RWPE1 (cell line): ENCODE measurements at regions not wholly inside any gene's neighbourhood (a gene's known extent, or its start where the extent isn't known, plus 50 kb on each side); places are given as distances from the start of the nearest gene placed in this dataset.

Source experiments
- CTCF ChIA-PET: fragments of 350-600 bp; sonication (Branson Sonifier 250); formaldehyde crosslinking; extraction: SDS; loops from one replicate; lab custom pipeline; 2021; lab: Yijun Ruan, JAX
- POLR2A ChIA-PET: fragments of 400-600 bp; formaldehyde crosslinking; extraction: SDS; loops from one replicate; lab custom pipeline; 2020; ENCODE audit warnings: antibody characterized with exemption; ENCODE audit not compliant: low non-redundant PET; lab: Yijun Ruan, JAX
- DNase-seq: peaks from one replicate; pipeline ENCODE4 v3.0.0; 2012; ENCODE audit warnings: low spot score
- H3K27ac ChIP-seq: fragments of 450-650 bp; 2 replicates; pipeline ENCODE4 v1.5.1; 2017
- TF ChIP-seq, protein P1 (sequence below): fragments of 450-650 bp; conservative IDR thresholded peaks from 2 replicates; pipeline ENCODE4 v1.5.1; 2017; ENCODE audit warnings: low read depth, mild to moderate bottlenecking

DNA sequence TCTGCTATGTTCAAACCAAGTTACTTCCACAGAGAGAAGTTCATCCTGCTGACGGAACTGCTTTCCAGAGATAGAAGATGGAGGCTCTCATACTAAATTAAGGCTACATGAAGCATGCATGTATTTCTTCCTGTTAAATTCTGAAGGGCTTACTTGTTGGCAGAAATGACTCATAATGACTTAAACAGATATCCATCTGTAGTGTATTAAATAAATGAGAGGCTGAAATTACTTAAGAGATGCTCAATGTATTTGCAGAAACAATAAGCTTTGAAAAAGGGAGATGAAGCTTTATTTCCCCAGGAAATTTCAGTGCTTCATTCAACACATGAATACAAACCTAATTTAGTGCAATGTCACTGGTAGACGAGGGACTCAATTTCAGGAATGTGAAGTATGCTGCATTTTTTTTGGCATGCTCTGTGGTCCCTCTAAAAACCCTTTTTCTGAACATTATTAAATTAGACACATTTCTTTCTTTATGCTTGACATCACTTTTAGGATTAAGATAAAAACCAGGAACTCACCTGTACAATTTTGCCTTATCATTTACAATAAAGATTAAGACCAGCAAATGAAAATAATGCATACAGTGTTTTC is 759.1 kb upstream of the POU3F4 start:
- H3K27ac ChIP-seq = no peak overlapping the region
- ChIA-PET CTCF (no interaction called here), POLR2A (no interaction called here)
- TF ChIP-seq, protein P1, sequence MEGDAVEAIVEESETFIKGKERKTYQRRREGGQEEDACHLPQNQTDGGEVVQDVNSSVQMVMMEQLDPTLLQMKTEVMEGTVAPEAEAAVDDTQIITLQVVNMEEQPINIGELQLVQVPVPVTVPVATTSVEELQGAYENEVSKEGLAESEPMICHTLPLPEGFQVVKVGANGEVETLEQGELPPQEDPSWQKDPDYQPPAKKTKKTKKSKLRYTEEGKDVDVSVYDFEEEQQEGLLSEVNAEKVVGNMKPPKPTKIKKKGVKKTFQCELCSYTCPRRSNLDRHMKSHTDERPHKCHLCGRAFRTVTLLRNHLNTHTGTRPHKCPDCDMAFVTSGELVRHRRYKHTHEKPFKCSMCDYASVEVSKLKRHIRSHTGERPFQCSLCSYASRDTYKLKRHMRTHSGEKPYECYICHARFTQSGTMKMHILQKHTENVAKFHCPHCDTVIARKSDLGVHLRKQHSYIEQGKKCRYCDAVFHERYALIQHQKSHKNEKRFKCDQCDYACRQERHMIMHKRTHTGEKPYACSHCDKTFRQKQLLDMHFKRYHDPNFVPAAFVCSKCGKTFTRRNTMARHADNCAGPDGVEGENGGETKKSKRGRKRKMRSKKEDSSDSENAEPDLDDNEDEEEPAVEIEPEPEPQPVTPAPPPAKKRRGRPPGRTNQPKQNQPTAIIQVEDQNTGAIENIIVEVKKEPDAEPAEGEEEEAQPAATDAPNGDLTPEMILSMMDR = no peak
- DNase-seq = peak; percentile 1

DNA sequence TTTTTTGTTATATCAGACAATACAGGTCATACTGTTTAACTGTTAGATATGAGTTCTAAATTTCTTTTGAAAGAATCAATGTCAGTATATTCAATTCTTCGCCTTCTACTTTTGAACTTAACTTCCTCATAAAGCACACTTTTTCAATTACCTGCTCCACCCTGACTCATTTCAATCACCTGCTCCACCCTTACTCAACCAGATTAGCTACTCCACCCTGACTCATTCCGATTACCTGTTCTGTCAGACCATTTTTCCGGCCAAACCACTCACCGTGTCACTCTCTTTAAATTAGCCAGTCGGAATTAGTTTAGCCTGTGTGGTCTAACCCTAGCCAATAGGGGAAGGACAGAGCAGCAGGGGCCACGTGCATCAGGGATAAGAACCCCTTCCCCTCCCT is 751.8 kb upstream of the POU3F4 start:
- TF ChIP-seq, protein P1 = no peak
- POLR2A ChIA-PET = no interaction called here

DNA sequence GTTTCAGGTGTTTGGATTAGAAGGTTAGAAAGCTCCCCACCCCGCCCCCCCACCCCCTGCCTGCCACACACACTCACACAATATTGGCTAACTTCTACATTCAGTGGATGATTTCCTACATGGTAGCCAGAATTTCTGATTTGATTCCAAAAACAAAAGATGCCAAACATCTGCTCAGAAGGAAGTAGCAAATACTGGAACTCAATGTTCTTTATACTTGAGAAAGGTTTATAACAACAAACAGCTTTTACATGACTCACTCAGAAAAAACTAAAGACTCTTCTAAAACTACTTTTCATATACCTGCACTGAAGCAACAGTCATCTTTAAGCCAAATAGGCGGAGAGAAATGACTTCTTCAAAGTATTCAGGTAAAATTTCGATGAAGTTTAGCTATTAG is 750.5 kb upstream of the POU3F4 start:
- no peak overlapping the region for H3K27ac ChIP-seq
- TF ChIP-seq, protein P1 = no peak
- DNase-seq = peak; percentile 1
- POLR2A ChIA-PET = no interaction called here
- CTCF ChIA-PET = interaction anchor here (0.6 kb wide), 1 partner anchor 192 kb away, joined by 3 read pairs; no protein-coding TSS in a partner anchor

More for the DNA sequence above, 751.8 kb upstream of the POU3F4 start:
- DNase-seq = peak; percentile 2
- H3K27ac ChIP-seq = no peak overlapping the region
- CTCF ChIA-PET = no interaction called here

DNA sequence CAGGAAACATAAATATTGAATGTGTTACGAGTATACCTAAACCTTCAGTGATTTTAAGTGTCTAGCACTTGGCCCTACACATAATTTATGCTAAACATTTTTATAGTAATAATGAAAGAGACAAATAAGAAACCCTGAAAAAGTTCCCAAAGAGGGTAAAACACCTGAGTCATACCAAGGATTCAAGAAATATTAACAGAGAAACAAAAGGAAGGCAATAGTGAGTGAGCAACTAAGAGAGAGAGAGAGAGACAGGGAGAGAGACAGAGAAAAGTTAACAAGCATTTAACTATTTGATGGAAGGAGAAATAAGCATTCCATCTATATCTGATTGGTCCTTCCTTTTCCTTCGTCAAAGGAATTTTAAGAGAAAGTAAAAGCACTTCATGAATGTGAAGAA is 743.6 kb upstream of the POU3F4 start:
- POLR2A ChIA-PET = no interaction called here
- TF ChIP-seq, protein P1 = no peak

DNA sequence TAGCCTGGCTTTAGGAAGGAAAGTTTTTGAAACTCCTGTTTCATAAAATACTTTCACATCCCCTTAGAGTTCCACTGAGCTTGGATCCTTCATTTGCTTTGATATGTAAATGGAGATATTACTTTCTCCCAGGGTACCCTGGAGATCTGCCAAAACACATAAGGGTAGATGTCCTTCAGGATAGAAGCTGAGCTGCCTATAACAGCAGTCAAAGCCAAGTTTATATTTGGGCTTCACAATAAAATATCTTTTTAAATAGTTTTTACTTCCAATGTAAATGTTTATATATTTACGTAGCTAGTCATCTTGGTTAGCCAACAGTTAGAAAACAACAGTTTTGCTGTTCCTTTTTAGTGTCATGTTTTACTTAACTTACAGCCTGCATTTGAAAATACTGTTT is 742.3 kb upstream of the POU3F4 start:
- ChIA-PET POLR2A (no interaction called here), CTCF (no interaction called here)
- no peak overlapping the region for H3K27ac ChIP-seq
- no peak for DNase-seq
- TF ChIP-seq, protein P1 = no peak

More for the DNA sequence above, 743.6 kb upstream of the POU3F4 start:
- no peak for DNase-seq
- CTCF ChIA-PET = no interaction called here
- no peak overlapping the region for H3K27ac ChIP-seq

DNA sequence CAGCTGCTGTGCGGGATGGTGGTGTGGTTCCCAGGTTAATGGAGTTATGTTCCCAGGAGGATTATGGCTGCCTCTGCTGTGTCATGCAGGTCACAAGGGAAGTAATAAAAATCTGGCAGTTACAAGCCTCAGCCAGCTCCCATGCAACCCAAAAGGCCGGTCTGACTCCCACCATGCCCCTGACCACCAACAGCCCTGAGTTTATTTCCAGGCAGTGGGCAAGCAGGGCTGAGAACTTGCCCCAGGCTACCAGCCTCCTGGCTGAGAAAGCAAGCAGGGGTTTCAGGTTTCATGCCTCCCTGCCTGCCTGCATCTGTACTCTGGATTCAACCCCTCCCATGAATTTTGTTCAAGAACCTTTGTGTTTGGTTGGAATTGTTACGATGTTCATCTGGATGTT is 732.7 kb upstream of the POU3F4 start:
- ChIA-PET CTCF (no interaction called here), POLR2A (no interaction called here)
- TF ChIP-seq, protein P1 = no peak
- H3K27ac ChIP-seq = peak overlapping the region; percentile 15; the same call in 1 of the 2 replicates
- DNase-seq = no peak
